ENCODE measurements at regions not wholly inside any gene's neighbourhood (a gene's known extent, or its start where the extent isn't known, plus 50 kb on each side); places are given as distances from the start of the nearest gene placed in this dataset.

DNA sequence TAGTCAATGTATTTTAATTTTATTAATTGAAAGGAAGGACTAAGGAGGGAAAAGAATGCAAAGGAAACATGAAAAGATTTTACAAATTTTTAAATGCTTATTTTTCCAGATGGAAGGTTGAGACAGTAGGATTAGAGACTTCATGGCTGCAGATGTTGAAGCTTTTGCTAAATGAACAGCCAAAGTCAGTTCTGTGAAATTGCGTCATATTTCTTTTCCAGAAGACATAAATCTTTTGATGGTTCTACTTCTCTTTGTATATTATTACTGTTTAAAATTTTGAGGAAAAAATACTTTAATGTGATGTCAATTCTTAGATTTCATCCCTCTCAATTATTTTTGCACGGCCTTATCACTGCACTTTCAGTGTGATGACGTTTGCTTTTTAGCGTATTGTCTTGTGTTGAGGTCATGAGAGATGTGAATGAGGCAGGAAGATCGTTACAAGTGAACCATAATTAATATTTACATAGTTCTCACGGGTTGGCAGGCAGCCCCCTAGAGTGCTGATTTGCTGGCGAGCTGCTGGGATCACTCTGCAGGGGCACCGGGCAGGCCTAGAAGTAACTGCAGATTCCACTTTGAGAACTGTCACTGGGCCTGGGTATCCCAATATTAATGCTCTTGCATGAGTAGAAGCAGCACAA is 158.1 kb downstream of the TBXT start:
- Mint-ChIP-seq H3K9me3 (no peaks in the 10 kb centered on the region), H3K36me3 (ENCODE audit: low read depth) (no peaks in the 10 kb centered on the region), H3K27ac (no peak overlapping the region), H3K4me3 (no peak overlapping the region), H3K27me3 (peaks cover 71% of the 10 kb centered on the region), H3K4me1 (ENCODE audit: low read depth) (peaks cover 8% of the 10 kb centered on the region)

DNA sequence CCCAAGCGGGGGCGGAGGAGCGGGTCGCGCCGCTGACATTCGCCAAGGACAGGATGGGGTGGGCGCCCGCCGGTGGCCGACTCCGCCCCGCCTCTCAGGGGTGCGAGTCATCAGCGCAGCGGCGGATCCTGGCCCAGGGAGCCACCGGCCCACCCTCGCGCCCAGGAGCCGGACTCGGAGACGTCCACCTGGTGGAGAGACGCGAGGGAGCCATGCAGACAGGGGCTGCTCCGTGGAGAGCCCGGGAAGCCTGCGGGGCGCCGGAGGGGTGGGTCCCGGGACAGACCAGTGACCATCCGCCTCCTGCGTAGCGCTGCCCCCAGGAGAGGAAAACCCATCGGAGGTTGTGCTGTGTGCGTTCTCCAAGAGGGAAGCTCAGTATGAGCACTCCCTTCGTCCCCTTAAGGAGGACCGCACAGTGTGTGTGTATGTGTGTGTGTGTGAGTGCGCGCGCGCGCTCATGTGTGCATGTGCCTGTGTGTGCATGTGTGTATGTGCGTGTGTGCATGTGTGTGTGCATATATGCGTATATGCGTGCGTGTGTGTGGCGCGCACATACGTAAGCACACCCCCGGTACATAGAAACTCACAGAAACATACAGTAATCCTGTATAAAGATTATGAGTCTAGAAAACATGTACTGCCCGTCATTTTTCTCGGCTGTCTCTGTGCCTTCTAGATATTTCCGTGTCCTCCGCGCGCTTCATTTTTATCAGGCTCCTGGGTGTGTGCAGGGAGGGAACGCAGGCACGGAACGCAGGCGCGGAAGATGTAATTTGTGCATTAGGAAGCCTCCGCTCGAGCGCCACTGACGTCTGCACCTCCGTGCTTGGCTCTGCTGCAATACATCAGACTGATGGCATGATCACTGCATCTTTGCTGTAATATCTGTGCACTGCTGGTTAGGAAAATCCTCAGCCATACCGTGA is 158.9 kb downstream of the TBXT start:
- Mint-ChIP-seq H3K27me3 (peaks cover 73% of the 10 kb centered on the region), H3K4me3 (no peak overlapping the region), H3K36me3 (ENCODE audit: low read depth) (no peaks in the 10 kb centered on the region), H3K4me1 (ENCODE audit: low read depth) (peaks cover 8% of the 10 kb centered on the region), H3K9me3 (no peaks in the 10 kb centered on the region), H3K27ac (no peak overlapping the region)

DNA sequence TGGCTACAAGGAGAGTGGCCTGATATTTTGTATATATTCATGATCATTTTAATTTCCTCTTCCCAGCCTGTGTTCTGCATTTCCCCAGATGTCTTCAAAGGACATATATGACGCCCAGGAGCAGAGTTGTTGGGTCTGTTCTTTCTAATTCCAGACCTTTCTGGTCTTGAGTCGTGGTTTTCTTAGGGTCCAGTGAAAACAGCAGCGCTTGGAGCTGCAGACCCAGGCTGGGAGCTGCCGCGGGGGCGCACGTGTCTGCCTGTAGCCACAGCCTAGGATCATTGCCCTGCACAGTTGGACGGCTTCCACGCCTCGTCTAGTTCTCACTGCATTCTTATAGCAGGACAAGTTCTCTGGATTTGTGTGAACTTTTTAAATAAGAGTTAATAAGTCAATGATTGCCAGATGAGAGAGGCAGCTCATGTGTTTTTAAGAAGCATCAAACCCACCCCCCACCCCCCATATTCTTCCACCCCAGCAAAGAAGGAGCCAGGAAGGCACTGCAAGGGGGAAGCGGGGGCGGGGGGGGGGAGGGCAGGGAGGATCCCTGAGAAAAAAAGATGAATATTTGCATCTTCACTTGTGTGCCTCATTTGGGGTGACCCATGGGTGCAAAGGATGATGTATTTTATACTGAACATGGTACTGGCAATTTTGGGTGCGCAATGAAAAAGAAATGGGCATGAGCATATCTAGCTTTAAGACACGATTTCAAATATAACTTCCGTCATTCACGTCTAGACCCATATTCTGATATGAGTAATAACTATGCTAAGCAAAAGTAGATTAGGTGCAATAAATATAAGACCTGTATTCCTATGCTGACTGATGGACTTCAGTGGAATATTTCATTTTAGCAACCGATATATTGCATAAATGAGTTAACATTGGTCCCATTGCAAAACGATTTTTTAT is 160.0 kb downstream of the TBXT start:
- Mint-ChIP-seq H3K27ac (no peak overlapping the region), H3K4me1 (ENCODE audit: low read depth) (peaks cover 8% of the 10 kb centered on the region), H3K36me3 (ENCODE audit: low read depth) (no peaks in the 10 kb centered on the region), H3K9me3 (no peaks in the 10 kb centered on the region), H3K4me3 (no peak overlapping the region), H3K27me3 (peaks cover 73% of the 10 kb centered on the region)

DNA sequence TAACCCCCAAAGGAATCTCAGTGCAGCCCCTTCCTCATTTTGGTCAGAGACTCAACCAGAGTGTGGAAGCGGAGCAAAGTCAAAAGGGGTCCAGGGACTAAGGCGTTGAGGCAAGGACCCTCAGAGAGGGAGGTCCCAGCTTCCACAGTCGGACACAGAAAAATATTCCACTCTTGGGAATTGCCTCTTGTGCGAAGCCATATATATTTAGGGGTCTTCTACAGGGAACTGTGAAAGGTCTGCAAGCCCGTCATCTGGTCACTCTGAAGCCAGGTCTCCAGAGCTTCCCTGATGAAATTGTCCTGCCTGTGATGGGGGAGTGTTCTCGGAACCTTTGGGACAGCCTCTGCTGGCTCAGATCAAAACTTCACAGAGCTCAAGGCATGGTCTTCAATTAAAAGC is 160.8 kb downstream of the TBXT start:
- H3K9me3 Mint-ChIP-seq, result no peaks in the 10 kb centered on the region
- H3K4me1 Mint-ChIP-seq (ENCODE audit: low read depth), result peaks cover 8% of the 10 kb centered on the region
- H3K27me3 Mint-ChIP-seq, result peaks cover 67% of the 10 kb centered on the region
- no peak overlapping the region for H3K4me3 Mint-ChIP-seq
- H3K27ac Mint-ChIP-seq, result no peak overlapping the region
- no peaks in the 10 kb centered on the region for H3K36me3 Mint-ChIP-seq (ENCODE audit: low read depth)

DNA sequence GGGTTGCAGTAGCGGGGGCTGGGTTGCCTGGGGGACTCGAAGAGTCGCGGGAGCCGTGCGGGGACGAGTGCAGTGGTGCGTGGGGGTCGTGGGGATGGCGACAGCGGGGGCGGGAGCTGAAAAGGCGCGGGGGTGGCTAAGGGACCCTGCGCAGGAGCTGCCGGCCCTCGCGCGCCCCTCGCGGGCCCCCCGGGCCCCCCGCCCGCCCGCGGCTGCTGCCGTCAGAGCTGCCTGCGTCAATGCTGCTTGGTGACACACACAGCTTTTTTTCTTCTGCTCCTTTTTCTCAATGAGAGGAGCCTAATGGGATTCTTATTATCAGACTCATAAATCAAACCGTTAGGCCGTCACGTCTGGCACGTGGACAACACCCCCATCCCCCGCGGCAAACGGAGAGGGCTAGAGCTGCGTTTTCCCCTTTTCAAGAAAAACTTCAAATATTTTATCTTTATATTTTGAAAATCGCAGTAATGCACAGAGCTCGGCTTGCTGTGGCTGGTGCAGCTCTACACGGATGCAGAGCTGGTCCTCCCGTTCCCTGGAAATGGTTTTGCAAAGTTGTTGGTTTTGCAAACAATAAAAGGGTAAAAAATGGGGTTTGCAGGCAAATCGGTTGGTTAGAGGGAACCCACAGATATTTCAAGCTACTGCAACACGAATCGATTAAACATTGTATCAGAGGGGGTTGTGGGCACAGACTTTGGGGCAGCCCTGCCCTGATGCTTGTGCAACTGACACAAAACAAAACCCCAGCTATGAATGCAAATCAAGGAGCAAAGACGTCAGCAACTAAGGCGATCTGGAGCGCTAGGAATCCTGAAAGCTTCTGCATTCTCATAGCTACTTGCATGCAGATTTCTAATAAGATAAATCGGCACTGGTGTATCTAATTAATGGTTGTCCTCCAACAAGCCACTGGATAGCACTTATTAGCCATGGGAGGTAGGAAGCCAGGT is 161.4 kb downstream of the TBXT start:
- no peak overlapping the region for H3K27ac Mint-ChIP-seq
- H3K27me3 Mint-ChIP-seq, result peaks cover 69% of the 10 kb centered on the region
- no peaks in the 10 kb centered on the region for H3K36me3 Mint-ChIP-seq (ENCODE audit: low read depth)
- H3K9me3 Mint-ChIP-seq, result no peaks in the 10 kb centered on the region
- peaks cover 8% of the 10 kb centered on the region for H3K4me1 Mint-ChIP-seq (ENCODE audit: low read depth)
- H3K4me3 Mint-ChIP-seq, result no peak overlapping the region

DNA sequence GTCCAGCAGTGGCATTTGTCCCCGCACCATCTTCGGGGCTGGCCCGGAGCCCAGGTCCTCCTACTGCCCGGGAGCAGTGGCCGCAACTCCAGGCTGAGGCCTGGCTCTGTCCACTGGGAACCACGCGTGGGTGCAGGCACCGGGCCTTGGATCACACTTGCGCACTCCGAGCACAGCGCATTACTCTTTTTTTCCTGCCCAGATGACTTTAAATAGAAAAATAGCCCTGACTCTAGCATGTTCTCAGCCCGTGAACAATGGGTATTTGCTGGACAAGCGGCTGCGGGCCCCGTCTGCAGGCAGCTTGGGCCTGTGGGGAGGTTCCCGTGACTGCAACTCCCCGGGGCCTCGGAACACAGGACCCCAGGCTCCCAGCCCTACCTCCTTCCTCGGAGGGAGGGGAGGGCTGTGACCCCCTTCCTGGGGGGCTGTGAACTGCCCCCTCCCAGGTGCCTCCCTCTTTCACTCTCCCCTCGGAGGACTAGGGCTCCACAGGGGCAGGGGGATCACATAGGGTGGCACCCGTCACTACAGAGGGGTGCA is 162.2 kb downstream of the TBXT start:
- peaks cover 67% of the 10 kb centered on the region for H3K27me3 Mint-ChIP-seq
- H3K27ac Mint-ChIP-seq, result no peak overlapping the region
- H3K4me1 Mint-ChIP-seq (ENCODE audit: low read depth), result peaks cover 8% of the 10 kb centered on the region
- H3K4me3 Mint-ChIP-seq, result no peak overlapping the region
- H3K36me3 Mint-ChIP-seq (ENCODE audit: low read depth), result no peaks in the 10 kb centered on the region
- no peaks in the 10 kb centered on the region for H3K9me3 Mint-ChIP-seq

DNA sequence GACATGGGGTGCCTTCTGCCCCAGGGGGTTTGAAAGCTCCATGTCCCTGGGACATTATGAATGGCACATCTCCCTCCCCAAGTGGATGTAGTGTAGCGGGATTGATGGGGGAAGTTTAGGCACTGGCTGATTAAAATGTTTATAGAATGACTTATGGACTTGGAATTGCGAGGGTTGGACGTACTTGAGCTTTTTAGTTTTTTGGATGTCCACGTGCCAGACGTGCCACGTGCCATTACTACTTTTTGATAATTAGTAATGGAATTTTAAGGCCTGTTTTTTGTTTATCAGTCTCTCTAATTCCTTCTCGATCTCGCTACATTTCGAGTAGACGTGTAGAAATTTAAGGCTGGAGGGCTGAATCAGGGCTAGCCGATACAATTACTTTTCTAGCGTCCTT is 162.8 kb downstream of the TBXT start:
- no peaks in the 10 kb centered on the region for H3K9me3 Mint-ChIP-seq
- no peak overlapping the region for H3K27ac Mint-ChIP-seq
- no peak overlapping the region for H3K4me3 Mint-ChIP-seq
- H3K27me3 Mint-ChIP-seq, result peaks cover 65% of the 10 kb centered on the region
- no peaks in the 10 kb centered on the region for H3K36me3 Mint-ChIP-seq (ENCODE audit: low read depth)
- peaks cover 8% of the 10 kb centered on the region for H3K4me1 Mint-ChIP-seq (ENCODE audit: low read depth)

DNA sequence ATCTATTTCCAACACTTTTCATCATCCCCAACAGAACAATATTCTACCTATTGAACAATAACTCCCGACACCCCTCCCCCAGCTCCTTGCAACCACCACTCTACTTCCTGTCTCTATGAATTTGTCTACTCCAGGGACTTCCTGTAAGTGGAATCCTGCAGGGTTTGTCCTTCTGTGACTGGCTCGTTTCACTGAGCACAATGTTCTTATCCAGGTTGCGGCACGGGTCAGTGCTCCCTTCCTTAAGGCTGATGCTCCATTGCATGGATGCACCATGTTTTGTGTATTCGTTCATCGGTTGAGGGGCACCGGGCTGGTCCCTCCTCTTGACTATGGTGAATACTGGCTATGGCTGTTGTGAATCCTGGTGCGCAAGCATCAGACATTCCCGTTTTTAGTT is 163.2 kb downstream of the TBXT start:
- H3K9me3 Mint-ChIP-seq, result no peaks in the 10 kb centered on the region
- no peaks in the 10 kb centered on the region for H3K36me3 Mint-ChIP-seq (ENCODE audit: low read depth)

DNA sequence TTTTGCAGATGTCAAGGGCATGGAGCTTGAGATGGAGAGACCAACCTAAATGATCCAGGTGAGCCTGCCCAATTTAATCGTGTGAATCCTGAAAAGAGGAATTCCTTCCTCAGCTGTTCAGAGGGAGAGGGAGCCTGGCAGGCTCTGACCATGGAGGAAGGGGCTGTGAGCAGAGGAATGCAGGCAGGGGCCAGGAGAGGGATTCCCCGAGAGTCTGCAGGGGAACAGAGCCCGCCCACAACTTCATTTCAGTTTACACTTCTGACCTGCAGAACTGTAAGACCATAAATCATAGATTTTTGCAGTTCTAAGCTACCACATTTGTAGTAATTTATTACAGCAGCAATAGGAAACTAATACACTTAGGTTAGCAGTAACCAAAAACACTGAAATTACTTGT is 164.1 kb downstream of the TBXT start:
- no peaks in the 10 kb centered on the region for H3K9me3 Mint-ChIP-seq
- no peaks in the 10 kb centered on the region for H3K36me3 Mint-ChIP-seq (ENCODE audit: low read depth)
- H3K27ac Mint-ChIP-seq, result no peak overlapping the region
- no peak overlapping the region for H3K4me3 Mint-ChIP-seq
- peaks cover 8% of the 10 kb centered on the region for H3K4me1 Mint-ChIP-seq (ENCODE audit: low read depth)
- peaks cover 53% of the 10 kb centered on the region for H3K27me3 Mint-ChIP-seq

More for the DNA sequence above, 163.2 kb downstream of the TBXT start:
- H3K4me3 Mint-ChIP-seq, result no peak overlapping the region
- no peak overlapping the region for H3K27ac Mint-ChIP-seq
- H3K27me3 Mint-ChIP-seq, result peaks cover 61% of the 10 kb centered on the region
- peaks cover 8% of the 10 kb centered on the region for H3K4me1 Mint-ChIP-seq (ENCODE audit: low read depth)

DNA sequence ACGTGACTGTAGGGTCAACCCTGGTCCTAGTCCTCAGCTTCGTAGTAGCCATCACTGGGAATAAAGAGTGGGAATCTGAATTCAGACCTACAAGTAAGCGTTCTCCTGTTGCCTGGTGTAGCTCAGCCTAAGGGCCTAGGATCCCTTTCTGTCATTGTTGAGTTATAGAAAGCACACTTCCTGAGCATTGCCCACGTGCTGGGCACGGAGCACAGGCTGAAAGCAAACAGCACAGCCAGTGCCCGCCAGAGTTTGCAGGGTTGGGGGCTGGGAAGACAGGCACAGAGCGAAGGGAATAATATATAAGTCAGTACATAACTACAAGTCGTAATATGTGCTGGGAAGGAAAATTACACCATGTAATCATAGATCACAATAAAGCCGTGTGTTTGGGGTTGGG is 166.3 kb downstream of the TBXT start:
- Mint-ChIP-seq H3K27me3 (peaks cover 32% of the 10 kb centered on the region), H3K27ac (no peak overlapping the region), H3K4me3 (no peak overlapping the region), H3K4me1 (ENCODE audit: low read depth) (peaks cover 1% of the 10 kb centered on the region), H3K36me3 (ENCODE audit: low read depth) (no peaks in the 10 kb centered on the region), H3K9me3 (no peaks in the 10 kb centered on the region)

DNA sequence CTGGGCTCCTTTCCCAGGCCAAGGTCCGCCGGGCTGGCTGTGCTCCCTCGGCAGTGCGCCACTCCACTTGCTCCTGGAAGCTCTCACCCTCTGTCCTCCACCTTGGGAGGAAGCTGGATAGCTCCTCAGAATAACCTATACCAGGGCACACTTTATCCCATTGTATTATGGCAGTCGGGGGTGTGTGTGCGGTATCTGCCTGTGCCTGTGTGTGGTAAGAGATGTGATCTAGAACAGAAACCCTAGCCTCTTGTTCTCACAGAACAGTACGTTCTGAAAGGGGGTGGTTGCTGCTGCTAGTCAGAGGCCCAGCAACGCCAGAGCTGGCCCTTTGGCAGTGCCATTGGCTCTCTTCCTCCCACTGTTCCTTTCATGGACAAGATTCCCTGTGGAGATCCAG is 168.4 kb downstream of the TBXT start:
- H3K4me1 Mint-ChIP-seq (ENCODE audit: low read depth), result no peaks in the 10 kb centered on the region
- H3K9me3 Mint-ChIP-seq, result no peaks in the 10 kb centered on the region
- H3K27me3 Mint-ChIP-seq, result peaks cover 20% of the 10 kb centered on the region
- H3K4me3 Mint-ChIP-seq, result no peak overlapping the region
- no peak overlapping the region for H3K27ac Mint-ChIP-seq
- H3K36me3 Mint-ChIP-seq (ENCODE audit: low read depth), result no peaks in the 10 kb centered on the region

DNA sequence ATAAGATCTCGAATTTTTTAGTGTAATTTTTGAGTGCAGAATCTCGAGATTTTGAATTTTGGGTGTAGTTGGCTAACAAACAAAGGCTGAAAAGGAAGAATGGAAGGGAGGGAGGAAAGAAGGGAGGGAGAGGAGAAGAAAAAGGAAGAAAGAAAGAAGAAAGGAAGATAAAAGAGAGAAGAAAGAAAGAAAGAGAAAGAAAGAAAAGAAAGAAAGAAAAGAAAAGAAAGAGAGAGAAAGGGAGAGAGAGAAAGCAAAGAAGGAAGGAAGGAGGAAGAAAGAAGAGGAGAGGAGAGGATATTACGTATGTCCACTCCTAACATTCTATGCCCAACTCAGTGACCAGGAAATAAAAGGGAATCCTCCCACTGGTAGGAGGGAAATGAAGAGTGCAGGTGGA is 169.6 kb downstream of the TBXT start:
- no peaks in the 10 kb centered on the region for H3K36me3 Mint-ChIP-seq (ENCODE audit: low read depth)
- H3K4me3 Mint-ChIP-seq, result no peak overlapping the region
- no peaks in the 10 kb centered on the region for H3K4me1 Mint-ChIP-seq (ENCODE audit: low read depth)
- H3K9me3 Mint-ChIP-seq, result no peaks in the 10 kb centered on the region
- H3K27ac Mint-ChIP-seq, result no peak overlapping the region
- peaks cover 12% of the 10 kb centered on the region for H3K27me3 Mint-ChIP-seq

DNA sequence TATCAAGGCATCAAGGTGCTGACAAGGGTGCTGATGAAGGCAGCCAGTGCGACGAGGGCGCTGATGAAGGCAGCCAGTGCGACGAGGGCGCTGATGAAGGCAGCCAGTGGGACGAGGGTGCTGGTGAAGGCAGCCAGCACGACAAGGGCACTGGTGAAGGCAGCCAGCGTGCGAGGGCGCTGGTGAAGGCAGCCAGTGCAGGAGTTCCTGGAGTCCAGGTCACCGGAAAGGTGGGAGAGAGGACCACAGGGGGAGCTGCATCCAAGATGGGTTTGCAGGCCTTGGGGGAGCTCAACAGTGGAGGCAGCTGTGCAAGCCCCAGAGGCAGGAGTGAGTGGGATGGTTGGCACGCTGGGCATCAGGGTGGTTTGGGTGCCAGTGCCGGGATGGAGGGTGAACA is 176.3 kb downstream of the TBXT start:
- Mint-ChIP-seq H3K4me3 (no peak overlapping the region), H3K36me3 (ENCODE audit: low read depth) (no peaks in the 10 kb centered on the region), H3K4me1 (ENCODE audit: low read depth) (peaks cover 8% of the 10 kb centered on the region), H3K27me3 (peaks cover 37% of the 10 kb centered on the region), H3K27ac (no peak overlapping the region), H3K9me3 (no peaks in the 10 kb centered on the region)

DNA sequence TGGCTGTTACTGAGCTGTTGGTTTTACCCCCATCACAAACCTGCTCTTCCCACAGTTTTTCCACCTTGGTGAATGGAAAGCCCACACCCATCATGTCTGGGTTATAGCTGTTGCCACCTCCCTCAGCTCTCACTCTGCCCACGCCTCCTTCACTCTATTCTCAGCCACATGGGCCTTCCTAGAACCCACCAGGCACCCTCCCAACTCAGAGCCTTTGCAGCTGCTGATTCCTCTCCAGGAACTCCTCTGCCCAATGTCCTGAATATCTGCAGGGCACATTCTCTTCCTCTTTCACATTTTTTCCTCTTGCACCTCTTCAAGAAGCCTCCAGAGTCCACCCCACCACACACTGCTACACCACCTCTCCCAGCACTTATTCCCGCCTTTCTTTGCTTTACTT is 177.4 kb downstream of the TBXT start:
- H3K27me3 Mint-ChIP-seq, result peaks cover 45% of the 10 kb centered on the region

More for the DNA sequence above, 177.4 kb downstream of the TBXT start:
- H3K9me3 Mint-ChIP-seq, result no peaks in the 10 kb centered on the region
- H3K27ac Mint-ChIP-seq, result no peak overlapping the region
- H3K36me3 Mint-ChIP-seq (ENCODE audit: low read depth), result no peaks in the 10 kb centered on the region
- peaks cover 8% of the 10 kb centered on the region for H3K4me1 Mint-ChIP-seq (ENCODE audit: low read depth)
- H3K4me3 Mint-ChIP-seq, result no peak overlapping the region

All from stimulated activated naive CD8-positive, alpha-beta T cell treated with anti-CD3 and anti-CD28 coated beads, Interleukin-15, Interleukin-2, amounts not matched to agents 100 ng/mL and 50 ng/mL, for 24 hours (primary cell).